ENCODE measurements at regions not wholly inside any gene's neighbourhood (a gene's known extent, or its start where the extent isn't known, plus 50 kb on each side); places are given as distances from the start of the nearest gene placed in this dataset.

DNA sequence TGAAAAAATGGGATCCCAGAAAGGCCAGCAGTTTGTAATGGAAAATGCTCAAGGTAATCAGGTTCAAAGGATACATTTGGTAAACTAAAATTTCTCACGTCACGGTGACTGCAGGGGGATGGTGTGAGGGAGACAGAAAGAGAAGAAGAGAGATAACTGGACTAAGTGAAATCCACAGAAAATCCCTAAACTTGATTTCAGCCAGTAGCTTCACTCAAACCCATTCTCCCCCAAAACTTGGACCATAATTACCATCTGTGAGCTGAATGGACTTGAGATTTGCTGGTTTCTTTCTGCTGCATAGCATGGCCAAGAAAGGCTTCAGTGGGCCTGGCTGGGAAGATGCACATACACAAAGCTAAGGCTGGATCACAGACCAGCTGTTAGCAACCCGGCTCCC is 155.4 kb upstream of the LMO4 start:
- ATAC-seq (no peak), DNase-seq (ENCODE audit: low spot score) (no peak)
- Histone ChIP-seq H3F3A (replicated peaks; ENCODE audit: low read depth) (no peaks in the 10 kb centered on the region), H2AFZ (no peak overlapping the region), H4K20me1 (replicated peaks; ENCODE audit: insufficient read depth) (no peaks in the 10 kb centered on the region), H3K4me1 (ENCODE audit: insufficient read depth) (no peaks in the 10 kb centered on the region; the same call in 1 of the 2 replicates), H3K4me2 (no peak overlapping the region), H3K79me2 (replicated peaks; ENCODE audit: insufficient read depth) (no peaks in the 10 kb centered on the region), H3K27me3 (ENCODE audit: insufficient read depth) (no peaks in the 10 kb centered on the region), H3K36me3 (ENCODE audit: insufficient read depth) (no peaks in the 10 kb centered on the region), H3K27ac (ENCODE audit: low read depth) (no peak overlapping the region), H3K9me2 (ENCODE audit: insufficient read depth) (no peaks in the 10 kb centered on the region), H3K4me3 (no peak overlapping the region)
- H3K36me3 Mint-ChIP-seq (ENCODE audit: low read depth) = no peaks in the 10 kb centered on the region
- no peak overlapping the region for H3K27ac Mint-ChIP-seq
- no peaks in the 10 kb centered on the region for H3K27me3 Mint-ChIP-seq (ENCODE audit: insufficient read depth, low read depth, poor library complexity)
- H3K9me3 Mint-ChIP-seq = no peaks in the 10 kb centered on the region
- H3K4me3 Mint-ChIP-seq = no peak overlapping the region
- TF ChIP-seq, protein P1, sequence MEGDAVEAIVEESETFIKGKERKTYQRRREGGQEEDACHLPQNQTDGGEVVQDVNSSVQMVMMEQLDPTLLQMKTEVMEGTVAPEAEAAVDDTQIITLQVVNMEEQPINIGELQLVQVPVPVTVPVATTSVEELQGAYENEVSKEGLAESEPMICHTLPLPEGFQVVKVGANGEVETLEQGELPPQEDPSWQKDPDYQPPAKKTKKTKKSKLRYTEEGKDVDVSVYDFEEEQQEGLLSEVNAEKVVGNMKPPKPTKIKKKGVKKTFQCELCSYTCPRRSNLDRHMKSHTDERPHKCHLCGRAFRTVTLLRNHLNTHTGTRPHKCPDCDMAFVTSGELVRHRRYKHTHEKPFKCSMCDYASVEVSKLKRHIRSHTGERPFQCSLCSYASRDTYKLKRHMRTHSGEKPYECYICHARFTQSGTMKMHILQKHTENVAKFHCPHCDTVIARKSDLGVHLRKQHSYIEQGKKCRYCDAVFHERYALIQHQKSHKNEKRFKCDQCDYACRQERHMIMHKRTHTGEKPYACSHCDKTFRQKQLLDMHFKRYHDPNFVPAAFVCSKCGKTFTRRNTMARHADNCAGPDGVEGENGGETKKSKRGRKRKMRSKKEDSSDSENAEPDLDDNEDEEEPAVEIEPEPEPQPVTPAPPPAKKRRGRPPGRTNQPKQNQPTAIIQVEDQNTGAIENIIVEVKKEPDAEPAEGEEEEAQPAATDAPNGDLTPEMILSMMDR (conservative IDR thresholded peaks at IDR 0.05; ENCODE audit: low read depth in 2 of 2) = no peak
- TF ChIP-seq NANOG (IDR thresholded peaks at IDR 0.05; ENCODE audit: borderline replicate concordance) (no peak), ZNF331 (CRISPR knock-in tag; IDR thresholded peaks at IDR 0.05; ENCODE audit: low read depth) (no peak), JUNB (IDR thresholded peaks at IDR 0.05; ENCODE audit: unreplicated experiment) (no peak)
- peaks cover 7% of the 10 kb centered on the region; the same call in 2 of the 3 replicates for H3K4me1 Mint-ChIP-seq

DNA sequence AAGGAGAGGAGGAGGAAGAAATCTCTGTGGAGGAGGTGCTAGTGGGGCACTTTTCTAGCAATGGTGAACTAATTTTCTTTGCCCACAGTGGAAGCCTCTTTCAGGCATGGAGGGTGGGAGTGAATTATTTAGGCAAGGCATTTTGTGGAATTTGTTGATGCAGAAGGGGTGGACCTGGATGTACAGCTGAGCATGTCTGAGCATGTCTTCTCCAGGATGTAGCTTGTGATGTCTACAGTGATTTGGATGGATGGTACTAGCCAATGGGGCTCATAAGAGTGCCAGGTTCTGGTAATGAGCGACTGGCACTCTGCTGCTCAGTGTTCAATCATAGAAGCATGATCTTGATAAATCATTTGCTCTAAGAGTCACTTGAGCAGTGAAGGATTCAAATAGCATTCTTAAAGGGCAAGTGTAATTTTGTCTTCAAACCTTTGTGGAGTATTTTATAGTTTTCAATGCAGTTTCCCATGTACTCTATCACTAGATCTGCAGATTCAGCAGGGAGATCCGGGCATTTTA is 153.9 kb upstream of the LMO4 start:
- no peak for ATAC-seq
- no peaks in the 10 kb centered on the region for H3K9me3 Mint-ChIP-seq
- H3K4me1 ChIP-seq (ENCODE audit: insufficient read depth) = no peaks in the 10 kb centered on the region; the same call in 1 of the 2 replicates
- TF ChIP-seq ZNF114 (CRISPR knock-in tag; IDR thresholded peaks at IDR 0.05) (no peak), JUNB (IDR thresholded peaks at IDR 0.05; ENCODE audit: unreplicated experiment) (no peak), NANOG (IDR thresholded peaks at IDR 0.05; ENCODE audit: borderline replicate concordance) (no peak), EZH2phosphoT487 (IDR thresholded peaks at IDR 0.05; ENCODE audit: unreplicated experiment) (no peak), POLR2AphosphoS5 (IDR thresholded peaks at IDR 0.05; ENCODE audit: low read depth) (no peak)
- TF ChIP-seq, protein P2, sequence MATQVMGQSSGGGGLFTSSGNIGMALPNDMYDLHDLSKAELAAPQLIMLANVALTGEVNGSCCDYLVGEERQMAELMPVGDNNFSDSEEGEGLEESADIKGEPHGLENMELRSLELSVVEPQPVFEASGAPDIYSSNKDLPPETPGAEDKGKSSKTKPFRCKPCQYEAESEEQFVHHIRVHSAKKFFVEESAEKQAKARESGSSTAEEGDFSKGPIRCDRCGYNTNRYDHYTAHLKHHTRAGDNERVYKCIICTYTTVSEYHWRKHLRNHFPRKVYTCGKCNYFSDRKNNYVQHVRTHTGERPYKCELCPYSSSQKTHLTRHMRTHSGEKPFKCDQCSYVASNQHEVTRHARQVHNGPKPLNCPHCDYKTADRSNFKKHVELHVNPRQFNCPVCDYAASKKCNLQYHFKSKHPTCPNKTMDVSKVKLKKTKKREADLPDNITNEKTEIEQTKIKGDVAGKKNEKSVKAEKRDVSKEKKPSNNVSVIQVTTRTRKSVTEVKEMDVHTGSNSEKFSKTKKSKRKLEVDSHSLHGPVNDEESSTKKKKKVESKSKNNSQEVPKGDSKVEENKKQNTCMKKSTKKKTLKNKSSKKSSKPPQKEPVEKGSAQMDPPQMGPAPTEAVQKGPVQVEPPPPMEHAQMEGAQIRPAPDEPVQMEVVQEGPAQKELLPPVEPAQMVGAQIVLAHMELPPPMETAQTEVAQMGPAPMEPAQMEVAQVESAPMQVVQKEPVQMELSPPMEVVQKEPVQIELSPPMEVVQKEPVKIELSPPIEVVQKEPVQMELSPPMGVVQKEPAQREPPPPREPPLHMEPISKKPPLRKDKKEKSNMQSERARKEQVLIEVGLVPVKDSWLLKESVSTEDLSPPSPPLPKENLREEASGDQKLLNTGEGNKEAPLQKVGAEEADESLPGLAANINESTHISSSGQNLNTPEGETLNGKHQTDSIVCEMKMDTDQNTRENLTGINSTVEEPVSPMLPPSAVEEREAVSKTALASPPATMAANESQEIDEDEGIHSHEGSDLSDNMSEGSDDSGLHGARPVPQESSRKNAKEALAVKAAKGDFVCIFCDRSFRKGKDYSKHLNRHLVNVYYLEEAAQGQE (IDR thresholded peaks at IDR 0.05; ENCODE audit: unreplicated experiment) = no peak
- TF ChIP-seq, protein P3, sequence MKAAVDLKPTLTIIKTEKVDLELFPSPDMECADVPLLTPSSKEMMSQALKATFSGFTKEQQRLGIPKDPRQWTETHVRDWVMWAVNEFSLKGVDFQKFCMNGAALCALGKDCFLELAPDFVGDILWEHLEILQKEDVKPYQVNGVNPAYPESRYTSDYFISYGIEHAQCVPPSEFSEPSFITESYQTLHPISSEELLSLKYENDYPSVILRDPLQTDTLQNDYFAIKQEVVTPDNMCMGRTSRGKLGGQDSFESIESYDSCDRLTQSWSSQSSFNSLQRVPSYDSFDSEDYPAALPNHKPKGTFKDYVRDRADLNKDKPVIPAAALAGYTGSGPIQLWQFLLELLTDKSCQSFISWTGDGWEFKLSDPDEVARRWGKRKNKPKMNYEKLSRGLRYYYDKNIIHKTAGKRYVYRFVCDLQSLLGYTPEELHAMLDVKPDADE (IDR thresholded peaks at IDR 0.05) = no peak

More for the DNA sequence above, 153.9 kb upstream of the LMO4 start:
- no peak overlapping the region for H3K4me3 Mint-ChIP-seq
- H3K27me3 Mint-ChIP-seq (ENCODE audit: insufficient read depth, low read depth, poor library complexity) = no peaks in the 10 kb centered on the region
- Histone ChIP-seq H3F3A (replicated peaks; ENCODE audit: low read depth) (no peaks in the 10 kb centered on the region), H3K27me3 (ENCODE audit: insufficient read depth) (no peaks in the 10 kb centered on the region), H4K20me1 (replicated peaks; ENCODE audit: insufficient read depth) (no peaks in the 10 kb centered on the region), H3K79me2 (replicated peaks; ENCODE audit: insufficient read depth) (no peaks in the 10 kb centered on the region), H3K27ac (ENCODE audit: low read depth) (no peak overlapping the region), H2AFZ (peak overlapping the region; percentile 56; the same call in 1 of the 2 replicates), H3K36me3 (ENCODE audit: insufficient read depth) (no peaks in the 10 kb centered on the region), H3K9me2 (ENCODE audit: insufficient read depth) (no peaks in the 10 kb centered on the region), H3K4me3 (no peak overlapping the region), H3K4me2 (no peak overlapping the region)
- H3K4me1 Mint-ChIP-seq = peaks cover 3% of the 10 kb centered on the region; the same call in 2 of the 3 replicates
- DNase-seq (ENCODE audit: low spot score) = no peak
- H3K36me3 Mint-ChIP-seq (ENCODE audit: low read depth) = no peaks in the 10 kb centered on the region
- no peak overlapping the region for H3K27ac Mint-ChIP-seq

Measured in GM23338 (cell line).